ENCODE measurements at regions not wholly inside any gene's neighbourhood (a gene's known extent, or its start where the extent isn't known, plus 50 kb on each side); places are given as distances from the start of the nearest gene placed in this dataset.
"Not testable (repeated sequence)": the region's sequence is repeated elsewhere in the genome, so short reads cannot be mapped to it uniquely, and the experiment has no call there.

GRCh38 chr6:115191989-115192388 is 849.2 kb upstream of the HS3ST5 start:
- intact Hi-C loops (cut with DNase I): no loop called here
- no peak overlapping the region for H3K4me3 ChIP-seq
- TF ChIP-seq POLR2AphosphoS5 (IDR thresholded peaks at IDR 0.05): no peak
- no peak for TF ChIP-seq POLR2A (IDR thresholded peaks at IDR 0.05)
- no peak for TF ChIP-seq CTCF (IDR thresholded peaks at IDR 0.05)
- no peak for TF ChIP-seq EP300 (IDR thresholded peaks at IDR 0.05)
- no peak for DNase-seq
- H3K9me3 ChIP-seq: no peaks in the 10 kb centered on the region
- 72 to 87% methylated on average over 1 of the region's 1 CpG for WGBS, 2 donors
- no peaks in the 10 kb centered on the region for H3K4me1 ChIP-seq
- no peaks in the 10 kb centered on the region for H3K36me3 ChIP-seq
- H3K27me3 ChIP-seq: no peaks in the 10 kb centered on the region
- no peak overlapping the region for H3K27ac ChIP-seq

GRCh38 chr6:115190534-115190933 is 847.7 kb upstream of the HS3ST5 start:
- TF ChIP-seq CTCF (IDR thresholded peaks at IDR 0.05) (no peak), POLR2AphosphoS5 (IDR thresholded peaks at IDR 0.05) (no peak), POLR2A (IDR thresholded peaks at IDR 0.05) (no peak), EP300 (IDR thresholded peaks at IDR 0.05) (no peak)
- Histone ChIP-seq H3K4me3 (no peak overlapping the region), H3K4me1 (no peaks in the 10 kb centered on the region), H3K36me3 (no peaks in the 10 kb centered on the region), H3K27ac (no peak overlapping the region), H3K9me3 (no peaks in the 10 kb centered on the region), H3K27me3 (no peaks in the 10 kb centered on the region)
- 85 to 87% methylated on average over 1 of the region's 1 CpG for WGBS, 2 donors
- intact Hi-C loops (cut with DNase I): no loop called here
- DNase-seq: no peak

- 92% methylated on average over 18 of the region's 18 CpGs for WGBS, 2 donors
- H3K27ac ChIP-seq; H3K36me3 ChIP-seq; H3K4me1 ChIP-seq; H3K27me3 ChIP-seq; intact Hi-C loops (cut with DNase I); H3K9me3 ChIP-seq; DNase-seq; H3K4me3 ChIP-seq: not testable (repeated sequence)
Measured at GRCh38 chr6:115175456-115175855, 832.6 kb upstream of the HS3ST5 start.

GRCh38 chr6:115165912-115166311 is 823.1 kb upstream of the HS3ST5 start:
- intact Hi-C loops (cut with DNase I); DNase-seq; H3K27me3 ChIP-seq; H3K27ac ChIP-seq; H3K4me1 ChIP-seq; H3K36me3 ChIP-seq; H3K9me3 ChIP-seq; H3K4me3 ChIP-seq: not testable (repeated sequence)
- 71 to 78% methylated on average over 5 of the region's 5 CpGs for WGBS, 2 donors

GRCh38 chr6:115159733-115160132 is 816.9 kb upstream of the HS3ST5 start:
- no peak overlapping the region for H3K4me3 ChIP-seq
- H3K36me3 ChIP-seq: no peaks in the 10 kb centered on the region
- H3K9me3 ChIP-seq: peaks cover 0 to 7% (median 0%) of the 10 kb centered on the region in 4 donors
- no peak for DNase-seq
- intact Hi-C loops (cut with DNase I): no loop called here
- H3K27ac ChIP-seq: no peak overlapping the region
- TF ChIP-seq CTCF (IDR thresholded peaks at IDR 0.05) (no peak), POLR2A (IDR thresholded peaks at IDR 0.05) (no peak), POLR2AphosphoS5 (IDR thresholded peaks at IDR 0.05) (no peak), EP300 (IDR thresholded peaks at IDR 0.05) (no peak)
- no peaks in the 10 kb centered on the region for H3K27me3 ChIP-seq
- H3K4me1 ChIP-seq: no peaks in the 10 kb centered on the region

- WGBS, 2 donors: 70 to 78% methylated on average over 2 of the region's 2 CpGs
- H3K27me3 ChIP-seq: no peaks in the 10 kb centered on the region
- no peaks in the 10 kb centered on the region for H3K4me1 ChIP-seq
- H3K9me3 ChIP-seq: no peaks in the 10 kb centered on the region
- intact Hi-C loops (cut with DNase I): no loop called here
- H3K27ac ChIP-seq: no peak overlapping the region
- H3K36me3 ChIP-seq: no peaks in the 10 kb centered on the region
- DNase-seq: no peak
- no peak for TF ChIP-seq EP300 (IDR thresholded peaks at IDR 0.05)
- TF ChIP-seq POLR2A (IDR thresholded peaks at IDR 0.05): no peak
- TF ChIP-seq CTCF (IDR thresholded peaks at IDR 0.05): no peak
- TF ChIP-seq POLR2AphosphoS5 (IDR thresholded peaks at IDR 0.05): no peak
- H3K4me3 ChIP-seq: no peak overlapping the region
Measured at GRCh38 chr6:115137910-115138309, 795.1 kb upstream of the HS3ST5 start.
